ENCODE measurements at regions not wholly inside any gene's neighbourhood (a gene's known extent, or its start where the extent isn't known, plus 50 kb on each side); places are given as distances from the start of the nearest gene placed in this dataset.

DNA sequence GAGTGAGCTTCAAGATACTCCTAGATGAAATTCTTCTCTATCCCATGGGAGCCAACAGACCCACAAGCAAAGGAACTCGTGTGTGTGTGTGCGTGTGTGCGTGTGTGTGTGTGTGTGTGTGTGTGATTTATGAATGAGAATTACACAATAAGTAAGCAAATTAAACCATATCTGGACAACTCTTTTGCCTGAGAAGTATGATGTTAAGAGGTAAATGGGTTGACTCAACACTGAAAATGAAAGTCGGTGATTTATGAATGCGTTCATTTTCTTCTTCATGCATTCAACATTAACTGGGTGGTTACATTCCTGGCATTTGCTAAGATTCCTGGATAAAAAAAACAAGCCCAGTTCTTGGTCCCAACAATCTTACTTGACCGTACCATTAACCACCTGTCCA, 171.3 kb upstream of the ZNF462 start:
- TF ChIP-seq YY1 (IDR thresholded peaks at IDR 0.05; ENCODE audit: insufficient read depth, insufficient read length) (no peak), ZNF274 (IDR thresholded peaks at IDR 0.05; ENCODE audit: low read depth, low read length) (no peak), SUZ12 (IDR thresholded peaks at IDR 0.05; ENCODE audit: extremely low read depth, insufficient read depth, insufficient read length) (no peak)
